GM18951 (cell line): ENCODE measurements at regions not wholly inside any gene's neighbourhood (a gene's known extent, or its start where the extent isn't known, plus 50 kb on each side); places are given as distances from the start of the nearest gene placed in this dataset.

Source experiments
- POLR2A ChIP-seq: IDR thresholded peaks from 4 replicates; pipeline ENCODE4 v1.6.1; 2011; ENCODE audit warnings: mild to moderate bottlenecking; ENCODE audit not compliant: insufficient read length, insufficient read depth; ENCODE audit errors: extremely low read depth
- in situ Hi-C: fragments of 300-500 bp; cut with MboI; formaldehyde crosslinking; loops from one replicate; pipeline ENCODE4 v1.12.0; 2022; ENCODE audit warnings: low sequenced_read_pairs, mixed read lengths, inconsistent platforms; ENCODE audit not compliant: unreplicated experiment

DNA sequence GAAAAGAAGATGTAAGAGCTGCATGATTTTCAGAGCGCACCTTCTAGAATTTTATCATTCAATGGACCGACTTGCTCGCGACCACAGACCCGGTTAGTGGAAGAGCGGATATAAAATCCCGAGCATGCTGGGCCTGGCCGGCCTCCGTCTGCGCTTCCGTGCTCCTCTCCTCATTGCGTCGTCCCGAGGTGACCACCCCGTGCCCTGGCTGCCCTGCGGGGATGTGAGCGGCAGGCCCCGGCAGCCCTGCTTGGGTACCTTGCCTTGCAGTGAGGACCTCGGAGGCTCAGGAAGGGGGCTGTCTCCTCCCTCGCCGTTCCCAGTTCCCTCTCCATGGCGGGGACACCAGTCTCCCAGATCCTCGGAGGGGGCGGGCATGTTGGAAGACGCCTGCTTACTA is 330.9 kb upstream of the SHH start:
- TF ChIP-seq POLR2A, result no peak
- in situ Hi-C loops, result no loop called here

GRCh38 chr7:156141941-156142340 is 329.7 kb upstream of the SHH start:
- in situ Hi-C loops, result no loop called here
- TF ChIP-seq POLR2A, result no peak

DNA sequence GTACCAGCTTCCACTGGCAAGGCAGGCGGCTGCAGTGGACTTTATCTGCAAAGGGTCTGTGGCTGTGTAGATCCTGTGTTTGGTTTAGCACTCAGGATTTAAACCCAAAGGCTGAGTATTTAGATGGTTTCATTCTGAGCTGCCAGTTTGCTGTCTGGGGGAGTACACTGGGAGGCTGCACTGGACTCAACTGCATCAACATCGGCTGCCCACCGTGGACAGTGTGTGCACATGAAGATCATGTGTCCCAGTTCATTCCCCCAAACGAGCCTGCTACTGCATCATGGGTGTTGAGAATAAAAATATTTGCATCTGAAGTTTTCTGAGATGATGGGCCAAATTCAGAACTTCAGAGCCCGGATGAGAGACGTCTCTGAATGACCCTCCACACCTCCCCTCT is 328.6 kb upstream of the SHH start:
- no peak for TF ChIP-seq POLR2A
- in situ Hi-C loops, result no loop called here

DNA sequence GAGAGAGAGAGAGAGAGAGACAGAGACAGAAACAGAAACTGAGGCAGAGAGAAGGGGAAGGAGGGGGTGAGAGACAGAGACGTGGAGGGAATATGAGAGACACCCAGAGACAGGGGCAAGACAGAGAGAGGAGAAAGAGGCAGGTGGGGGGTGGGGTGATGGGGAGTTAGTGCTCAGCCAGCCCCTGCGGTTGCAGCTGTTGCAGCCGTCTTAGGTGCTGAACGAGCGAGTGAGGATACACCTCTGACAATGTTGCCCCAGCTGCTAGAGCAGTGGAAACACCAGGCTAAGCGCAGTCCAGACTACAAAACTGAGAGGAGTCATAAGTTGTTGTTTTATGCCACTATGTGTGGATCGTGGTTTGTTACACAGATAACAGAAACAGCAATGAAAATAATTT is 328.2 kb upstream of the SHH start:
- in situ Hi-C loops, result no loop called here
- no peak for TF ChIP-seq POLR2A

DNA sequence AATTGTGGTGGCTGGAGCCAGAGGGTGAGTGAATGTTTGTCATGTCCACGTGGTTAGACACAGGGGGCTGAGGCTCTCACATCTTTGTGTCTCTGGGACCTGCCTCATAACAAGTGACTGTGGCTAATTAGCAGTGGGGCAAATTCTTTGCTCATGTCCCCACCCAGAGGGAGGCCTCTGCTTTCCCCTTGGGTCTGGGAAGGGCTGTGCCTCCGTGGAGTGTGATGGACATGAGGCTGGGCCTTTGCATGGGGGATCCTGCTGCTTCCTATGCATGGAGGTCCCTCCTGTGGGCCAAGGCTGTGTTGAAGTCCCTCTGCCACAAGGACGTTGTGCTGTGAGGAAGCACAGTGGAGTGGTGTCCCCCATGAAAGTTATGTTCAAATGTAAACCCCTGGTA is 327.4 kb upstream of the SHH start:
- in situ Hi-C loops, result no loop called here

DNA sequence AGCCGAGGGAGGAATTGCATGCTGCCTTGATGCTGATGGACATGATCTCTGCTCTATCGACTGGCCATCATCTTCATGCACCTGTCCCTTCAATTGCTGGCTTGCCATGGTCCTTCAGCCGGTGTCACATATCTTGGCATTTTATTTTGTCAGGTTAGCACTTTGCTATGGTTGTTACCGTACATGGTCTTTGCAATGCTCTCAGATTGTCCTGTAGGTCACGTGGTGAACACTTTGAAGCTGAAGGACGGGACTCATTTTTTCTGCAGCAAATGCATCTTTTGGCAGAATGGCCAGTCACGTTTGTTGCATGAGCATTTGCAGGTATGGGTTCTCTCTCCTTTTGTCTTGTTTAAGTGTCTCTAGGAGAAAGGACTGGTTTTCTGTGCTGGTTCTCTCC is 326.8 kb upstream of the SHH start:
- TF ChIP-seq POLR2A, result no peak
- in situ Hi-C loops, result no loop called here

More for the DNA sequence above, 327.4 kb upstream of the SHH start:
- TF ChIP-seq POLR2A, result no peak

- TF ChIP-seq POLR2A, result no peak
- in situ Hi-C loops, result no loop called here
Measured at GRCh38 chr7:156131881-156132280, 319.6 kb upstream of the SHH start.

- TF ChIP-seq POLR2A, result no peak
- in situ Hi-C loops, result no loop called here
Measured at GRCh38 chr7:156129522-156129921, 317.3 kb upstream of the SHH start.

DNA sequence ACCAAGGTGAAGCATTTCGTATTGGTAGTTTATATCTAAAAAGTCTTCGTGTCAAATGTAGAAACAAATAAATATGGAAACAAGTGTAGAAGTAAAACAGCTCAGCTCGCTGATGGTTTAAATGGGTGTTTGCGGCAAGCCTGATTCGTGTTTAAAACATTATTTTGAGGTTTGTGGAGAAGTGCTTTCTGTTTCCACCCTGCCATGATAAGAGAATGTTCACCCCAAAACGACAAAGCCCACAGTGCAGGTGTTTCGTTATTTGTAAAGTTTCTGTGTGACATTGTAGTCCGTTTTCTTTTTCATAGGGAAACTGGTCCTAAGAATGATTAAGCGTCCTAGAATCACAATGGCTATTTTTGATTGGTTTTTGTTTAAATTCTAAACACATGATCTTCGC is 316.2 kb upstream of the SHH start:
- TF ChIP-seq POLR2A, result no peak
- in situ Hi-C loops, result no loop called here

DNA sequence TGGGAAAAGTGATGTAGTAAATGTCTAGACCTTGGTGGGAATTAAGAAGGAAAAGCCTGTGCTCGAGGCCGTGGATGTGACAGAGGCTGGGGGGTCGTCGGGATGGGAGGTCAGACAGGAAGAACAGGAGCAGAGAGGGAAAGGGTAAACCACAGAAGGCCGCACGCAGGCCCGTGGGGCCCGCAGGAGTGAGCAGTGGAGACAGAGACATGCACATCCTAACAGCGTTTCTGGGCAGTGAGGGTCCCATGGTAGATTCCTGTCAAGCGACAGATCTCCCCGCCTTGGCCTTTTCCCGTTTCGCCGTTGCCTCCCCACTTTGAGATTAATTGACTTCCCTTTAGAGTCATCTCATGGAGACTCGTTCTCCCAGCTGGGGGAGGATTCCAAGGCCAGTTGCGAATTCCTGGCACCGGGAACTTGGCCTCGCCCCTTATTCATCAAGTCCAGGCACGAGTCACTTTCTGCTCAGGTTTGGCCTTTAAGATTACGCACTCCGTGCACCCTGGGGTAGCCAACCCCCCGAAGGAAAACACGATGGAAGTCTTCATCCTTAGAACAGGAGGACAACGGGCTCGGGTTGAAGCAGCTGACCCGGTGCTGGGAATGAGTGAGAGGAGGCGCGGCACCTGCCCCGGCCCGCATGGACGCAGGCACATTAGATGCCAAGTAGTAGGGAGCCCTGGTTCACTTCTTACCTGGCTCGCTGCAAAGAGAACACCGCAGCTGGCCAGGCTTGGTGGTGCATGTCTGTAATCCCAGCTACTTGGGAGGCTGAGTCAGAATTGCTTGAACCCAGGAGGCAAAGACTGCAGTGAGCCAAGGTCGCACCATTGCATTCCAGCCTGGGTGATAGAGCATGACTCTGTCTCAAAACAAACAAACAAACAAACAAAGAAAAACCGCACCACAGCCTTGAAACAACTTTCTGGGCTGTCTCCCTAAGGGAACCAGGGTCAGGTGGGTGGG is 315.2 kb upstream of the SHH start:
- in situ Hi-C loops, result no loop called here
- TF ChIP-seq POLR2A, result no peak

- no peak for TF ChIP-seq POLR2A
- in situ Hi-C loops, result no loop called here
Measured at GRCh38 chr7:156125841-156126730, 313.8 kb upstream of the SHH start.

DNA sequence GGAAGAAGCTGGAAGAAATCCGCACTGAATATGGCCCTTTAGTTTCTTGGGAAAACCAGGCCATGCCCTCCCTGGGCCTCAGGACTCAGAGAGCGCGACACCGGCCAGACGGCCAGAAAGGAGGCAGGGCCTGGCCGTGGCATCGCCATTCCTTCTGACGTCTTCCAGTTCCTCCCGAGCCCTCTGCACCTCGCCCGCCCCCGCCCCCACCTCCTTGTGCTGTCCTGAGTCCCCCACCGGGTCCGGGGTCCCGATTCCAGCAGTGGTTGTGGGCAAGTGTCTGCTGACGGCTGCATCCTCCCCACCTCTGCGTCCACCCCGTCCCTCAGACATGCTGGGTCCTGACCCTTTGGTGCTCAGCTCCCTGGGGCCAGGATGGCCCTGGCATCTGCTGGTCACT is 312.1 kb upstream of the SHH start:
- in situ Hi-C loops, result no loop called here
- no peak for TF ChIP-seq POLR2A

DNA sequence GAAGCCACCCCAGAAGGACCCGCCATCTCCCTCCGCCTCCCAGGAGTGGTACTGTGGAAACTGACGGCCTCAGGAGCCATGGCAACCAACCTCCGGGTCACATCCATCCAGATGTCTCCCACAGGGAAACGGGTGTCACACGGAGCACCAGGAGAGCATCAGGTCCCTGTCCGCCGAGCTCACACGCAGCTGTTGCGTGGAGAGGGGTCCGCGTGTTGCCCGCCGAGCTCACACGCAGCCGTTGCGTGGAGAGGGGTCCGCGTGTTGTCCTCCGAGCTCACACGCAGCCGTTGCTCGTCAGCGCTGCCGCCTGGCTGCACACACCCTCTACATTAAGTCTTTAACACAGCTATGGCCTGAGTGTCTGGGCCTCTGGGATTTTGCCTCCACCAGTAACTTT is 311.1 kb upstream of the SHH start:
- in situ Hi-C loops, result no loop called here
- TF ChIP-seq POLR2A, result no peak
